Fibroblast of lung (primary cell): ENCODE measurements at regions not wholly inside any gene's neighbourhood (a gene's known extent, or its start where the extent isn't known, plus 50 kb on each side); places are given as distances from the start of the nearest gene placed in this dataset.

Experiments
- DNase-seq, 2 donors: peaks; one replicate each; pipeline versions ENCODE4 v3.0.0 to v3.0.0-alpha.2; 2010; ENCODE audit warnings: low read depth in 2 of 2
- H2AFZ ChIP-seq: 2 replicates; pipeline ENCODE4 v1.5.1; 2012; ENCODE audit warnings: low read length, control low read depth, inconsistent platforms
- H3K27ac ChIP-seq: 2 replicates; pipeline ENCODE4 v1.5.1; 2011; ENCODE audit warnings: low read length, control low read depth; ENCODE audit not compliant: insufficient read depth
- H3K27me3 ChIP-seq: 2 replicates; pipeline ENCODE4 v1.5.1; 2011; ENCODE audit warnings: mild to moderate bottlenecking, low read length; ENCODE audit not compliant: control insufficient read depth, insufficient read depth
- H3K36me3 ChIP-seq: 2 replicates; pipeline ENCODE4 v1.5.1; 2011; ENCODE audit warnings: low read length; ENCODE audit not compliant: control insufficient read depth, insufficient read depth
- H3K4me1 ChIP-seq: 2 replicates; pipeline ENCODE4 v1.5.1; 2011; ENCODE audit warnings: low read length; ENCODE audit not compliant: control insufficient read depth, insufficient read depth; ENCODE audit errors: extremely low read depth
- H3K4me2 ChIP-seq: 2 replicates; pipeline ENCODE4 v1.5.1; 2011; ENCODE audit warnings: low read length, control low read depth; ENCODE audit not compliant: insufficient read depth; ENCODE audit errors: extremely low read depth
- H3K4me3 ChIP-seq, 4 experiments: fragments of 200-600 bp in 1 of 4; sonication (generic) in 1 of 4; replicated peaks in 1 of 4; 2 replicates each; pipeline ENCODE4 v1.5.1; 2011 to 2016; ENCODE audit warnings: low read length in 4 of 4, low read depth in 3 of 4, mild to moderate bottlenecking in 3 of 4, control low read depth in 2 of 4, inconsistent platforms in 1 of 4, mixed read lengths in 1 of 4; ENCODE audit not compliant: insufficient read depth in 1 of 4; ENCODE audit errors: control extremely low read depth in 1 of 4
- H3K79me2 ChIP-seq: 2 replicates; pipeline ENCODE4 v1.5.1; 2012; ENCODE audit warnings: mild to moderate bottlenecking, low read length, inconsistent platforms; ENCODE audit not compliant: control insufficient read depth, insufficient read depth
- H3K9ac ChIP-seq: 2 replicates; pipeline ENCODE4 v1.5.1; 2011; ENCODE audit warnings: mild to moderate bottlenecking, low read length, control low read depth; ENCODE audit not compliant: insufficient read depth
- H3K9me3 ChIP-seq: 2 replicates; pipeline ENCODE4 v1.5.1; 2012; ENCODE audit warnings: low read depth, low read length; ENCODE audit not compliant: control insufficient read depth, insufficient read depth
- H4K20me1 ChIP-seq: 2 replicates; pipeline ENCODE4 v1.5.1; 2011; ENCODE audit warnings: low read length; ENCODE audit not compliant: control insufficient read depth, insufficient read depth; ENCODE audit errors: extremely low read depth
- EZH2 ChIP-seq: IDR thresholded peaks from 2 replicates; pipeline ENCODE4 v1.5.1; 2012; ENCODE audit warnings: low read length, control low read depth, mild to moderate bottlenecking; ENCODE audit errors: missing control alignments
- TF ChIP-seq, protein P1 (sequence below), 2 donors: IDR thresholded peaks in 1 of 2; conservative IDR thresholded peaks in 1 of 2; 1 replicate in 1 of 2; 2 replicates in 1 of 2; pipeline ENCODE4 v1.5.1; 2011 to 2012; ENCODE audit warnings: low read length in 2 of 2, control low read depth in 1 of 2, inconsistent platforms in 1 of 2, low read depth in 1 of 2, mild to moderate bottlenecking in 1 of 2

DNA sequence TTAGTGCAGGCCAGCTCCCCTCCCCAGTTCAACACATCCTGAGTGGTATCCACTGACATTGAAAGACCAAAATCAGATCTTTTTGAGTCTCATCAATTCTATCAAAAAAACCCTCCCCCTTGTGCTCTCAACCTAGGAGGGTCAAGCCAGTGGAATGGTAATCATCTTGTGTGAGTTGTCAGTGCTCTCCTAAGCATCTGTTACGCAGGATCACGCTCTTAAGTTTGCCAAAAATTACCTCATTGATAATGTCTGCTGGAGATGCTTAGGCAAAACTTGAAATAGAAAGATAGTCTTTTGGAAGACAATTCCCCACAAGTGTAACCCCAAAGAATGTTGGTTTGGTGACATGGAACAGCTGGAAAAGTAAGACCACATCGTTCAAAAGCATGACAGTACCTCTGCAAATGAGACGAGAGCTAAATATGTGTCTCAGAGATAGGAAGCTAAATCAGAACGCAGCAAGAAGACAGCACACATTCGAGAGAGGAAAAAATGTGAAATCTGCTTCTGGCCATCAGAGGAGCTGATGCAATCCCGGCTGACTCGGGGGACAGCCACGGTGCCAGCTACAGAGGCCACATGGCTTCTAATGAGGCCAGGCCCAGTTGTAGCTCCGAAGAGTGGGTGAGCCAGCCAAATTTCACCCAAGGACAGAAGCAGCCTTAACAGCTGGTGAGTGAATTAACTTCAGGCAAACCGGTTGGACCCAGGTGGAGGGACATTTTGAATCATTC lies 753.9 kb downstream of the RNF144A start:
- no peak overlapping the region for H3K27ac ChIP-seq
- no peaks in the 10 kb centered on the region for H3K79me2 ChIP-seq
- TF ChIP-seq, protein P1, sequence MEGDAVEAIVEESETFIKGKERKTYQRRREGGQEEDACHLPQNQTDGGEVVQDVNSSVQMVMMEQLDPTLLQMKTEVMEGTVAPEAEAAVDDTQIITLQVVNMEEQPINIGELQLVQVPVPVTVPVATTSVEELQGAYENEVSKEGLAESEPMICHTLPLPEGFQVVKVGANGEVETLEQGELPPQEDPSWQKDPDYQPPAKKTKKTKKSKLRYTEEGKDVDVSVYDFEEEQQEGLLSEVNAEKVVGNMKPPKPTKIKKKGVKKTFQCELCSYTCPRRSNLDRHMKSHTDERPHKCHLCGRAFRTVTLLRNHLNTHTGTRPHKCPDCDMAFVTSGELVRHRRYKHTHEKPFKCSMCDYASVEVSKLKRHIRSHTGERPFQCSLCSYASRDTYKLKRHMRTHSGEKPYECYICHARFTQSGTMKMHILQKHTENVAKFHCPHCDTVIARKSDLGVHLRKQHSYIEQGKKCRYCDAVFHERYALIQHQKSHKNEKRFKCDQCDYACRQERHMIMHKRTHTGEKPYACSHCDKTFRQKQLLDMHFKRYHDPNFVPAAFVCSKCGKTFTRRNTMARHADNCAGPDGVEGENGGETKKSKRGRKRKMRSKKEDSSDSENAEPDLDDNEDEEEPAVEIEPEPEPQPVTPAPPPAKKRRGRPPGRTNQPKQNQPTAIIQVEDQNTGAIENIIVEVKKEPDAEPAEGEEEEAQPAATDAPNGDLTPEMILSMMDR (conservative IDR thresholded peaks at IDR 0.05 in 1 of 2, IDR thresholded peaks at IDR 0.05 in 1 of 2; ENCODE audit: low read depth in 1 of 2, low read length in 2 of 2) = no peak
- TF ChIP-seq EZH2 = no peak
- no peak overlapping the region for H3K9ac ChIP-seq
- no peaks in the 10 kb centered on the region for H3K4me1 ChIP-seq
- H2AFZ ChIP-seq = no peak overlapping the region
- H3K9me3 ChIP-seq = no peaks in the 10 kb centered on the region
- DNase-seq = no peak
- H4K20me1 ChIP-seq = no peaks in the 10 kb centered on the region
- no peak overlapping the region for H3K4me2 ChIP-seq
- no peaks in the 10 kb centered on the region for H3K36me3 ChIP-seq
- no peaks in the 10 kb centered on the region for H3K27me3 ChIP-seq
- no peak overlapping the region for H3K4me3 ChIP-seq

DNA sequence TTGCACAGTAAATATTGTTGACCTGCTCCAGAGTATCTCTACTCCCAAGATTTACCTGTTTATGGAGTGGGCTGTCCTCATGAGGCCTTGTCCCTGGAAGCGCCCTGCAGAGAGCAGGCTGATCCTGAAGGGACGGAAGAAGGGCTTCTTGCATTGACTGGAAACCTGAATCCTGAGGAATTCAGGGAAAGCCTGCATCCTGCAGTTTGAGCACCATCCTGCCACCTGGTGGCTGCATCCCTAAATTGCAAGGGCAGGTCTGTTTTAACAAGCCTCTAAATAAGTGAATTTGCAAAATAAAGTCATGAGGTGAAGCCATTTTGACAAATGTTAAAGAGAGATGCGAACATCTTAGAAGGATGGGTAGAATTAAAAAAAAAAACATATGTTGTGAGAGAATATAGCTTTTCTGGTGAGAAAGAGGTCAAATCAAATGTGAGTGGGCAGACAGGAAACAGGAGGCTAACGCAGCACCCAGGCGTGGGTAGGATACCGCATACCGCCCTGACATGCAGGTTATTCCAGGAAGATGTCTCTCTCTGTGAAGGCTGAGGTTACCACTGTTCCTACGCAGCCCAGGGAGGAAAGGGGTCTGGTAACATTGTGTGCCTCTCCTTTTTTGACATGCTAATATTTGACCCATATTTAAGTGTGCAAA lies 754.9 kb downstream of the RNF144A start:
- no peaks in the 10 kb centered on the region for H4K20me1 ChIP-seq
- no peak overlapping the region for H3K9ac ChIP-seq
- H2AFZ ChIP-seq = no peak overlapping the region
- no peak overlapping the region for H3K4me2 ChIP-seq
- H3K4me1 ChIP-seq = no peaks in the 10 kb centered on the region
- H3K4me3 ChIP-seq = no peak overlapping the region
- peak; percentile 34 to 67 for DNase-seq
- H3K27ac ChIP-seq = no peak overlapping the region
- H3K9me3 ChIP-seq = no peaks in the 10 kb centered on the region
- no peak for TF ChIP-seq EZH2
- TF ChIP-seq, protein P1 (conservative IDR thresholded peaks at IDR 0.05 in 1 of 2, IDR thresholded peaks at IDR 0.05 in 1 of 2; ENCODE audit: low read depth in 1 of 2, low read length in 2 of 2) = peak; percentile 30 to 83
- no peaks in the 10 kb centered on the region for H3K36me3 ChIP-seq
- H3K27me3 ChIP-seq = no peaks in the 10 kb centered on the region
- H3K79me2 ChIP-seq = no peaks in the 10 kb centered on the region

DNA sequence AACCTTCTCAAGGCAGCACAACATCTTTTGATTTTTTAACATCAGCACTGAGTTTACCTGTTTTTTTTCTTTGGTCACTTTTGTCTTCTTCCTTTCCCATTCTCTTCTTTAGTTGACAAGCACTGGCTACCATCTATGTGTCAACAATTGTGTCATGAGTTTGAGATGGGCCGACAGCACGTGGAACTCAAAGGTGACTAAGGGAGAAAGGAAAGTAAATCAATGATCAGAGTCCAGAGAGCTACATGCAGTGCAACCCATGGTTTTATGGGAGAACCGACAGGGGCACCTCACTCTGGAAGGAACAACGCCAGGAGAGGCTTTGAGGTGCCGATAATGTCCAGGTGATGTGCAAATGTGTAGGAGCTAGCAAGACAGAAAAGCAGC lies 755.5 kb downstream of the RNF144A start:
- Histone ChIP-seq H3K4me1 (no peaks in the 10 kb centered on the region), H3K4me3 (no peak overlapping the region), H3K36me3 (no peaks in the 10 kb centered on the region), H3K27ac (no peak overlapping the region), H3K79me2 (no peaks in the 10 kb centered on the region), H4K20me1 (no peaks in the 10 kb centered on the region), H3K9me3 (no peaks in the 10 kb centered on the region), H3K9ac (no peak overlapping the region), H2AFZ (no peak overlapping the region), H3K4me2 (no peak overlapping the region), H3K27me3 (no peaks in the 10 kb centered on the region)
- DNase-seq = no peak
- TF ChIP-seq, protein P1 (conservative IDR thresholded peaks at IDR 0.05 in 1 of 2, IDR thresholded peaks at IDR 0.05 in 1 of 2; ENCODE audit: low read depth in 1 of 2, low read length in 2 of 2) = no peak
- no peak for TF ChIP-seq EZH2
